HG03159 (cell line): ENCODE measurements at regions not wholly inside any gene's neighbourhood (a gene's known extent, or its start where the extent isn't known, plus 50 kb on each side); places are given as distances from the start of the nearest gene placed in this dataset.

Source experiments
- ATAC-seq: cut with Tn5 transposase; IDR thresholded peaks from one replicate; pipeline ENCODE4 v1.9.1; 2021; ENCODE audit warnings: mild to moderate bottlenecking, moderate library complexity; ENCODE audit not compliant: unreplicated experiment

GRCh38 chr5:173529861-173530260, 86.6 kb downstream of the BOD1 start:
- ATAC-seq, result no peak

- ATAC-seq, result no peak
Measured at GRCh38 chr5:173527671-173528070, 88.8 kb downstream of the BOD1 start.

GRCh38 chr5:173524136-173524535, 92.3 kb downstream of the BOD1 start:
- ATAC-seq, result no peak

GRCh38 chr5:173523388-173523787, 93.1 kb downstream of the BOD1 start:
- no peak for ATAC-seq

- no peak for ATAC-seq
Measured at GRCh38 chr5:173522518-173522917, 93.9 kb downstream of the BOD1 start.

GRCh38 chr5:173518856-173519255, 97.6 kb downstream of the BOD1 start:
- no peak for ATAC-seq

GRCh38 chr5:173517648-173518047, 98.8 kb downstream of the BOD1 start:
- ATAC-seq, result no peak

GRCh38 chr5:173515526-173515925, 100.9 kb downstream of the BOD1 start:
- no peak for ATAC-seq

GRCh38 chr5:173514661-173515060, 101.8 kb downstream of the BOD1 start:
- ATAC-seq, result no peak

- no peak for ATAC-seq
Measured at GRCh38 chr5:173513521-173513991, 102.9 kb downstream of the BOD1 start.

- no peak for ATAC-seq
Measured at GRCh38 chr5:173512637-173513435, 103.6 kb downstream of the BOD1 start.

GRCh38 chr5:173509060-173509459, 107.4 kb downstream of the BOD1 start:
- ATAC-seq, result no peak

- no peak for ATAC-seq
Measured at GRCh38 chr5:173507171-173507570, 109.3 kb downstream of the BOD1 start.

GRCh38 chr5:173505634-173506033, 110.8 kb downstream of the BOD1 start:
- no peak for ATAC-seq

GRCh38 chr5:173501922-173502321, 114.5 kb downstream of the BOD1 start:
- ATAC-seq, result no peak

GRCh38 chr5:173501271-173501670, 115.2 kb downstream of the BOD1 start:
- no peak for ATAC-seq

- no peak for ATAC-seq
Measured at GRCh38 chr5:173500213-173500560, 116.3 kb downstream of the BOD1 start.

- no peak for ATAC-seq
Measured at GRCh38 chr5:173499471-173500212, 116.8 kb downstream of the BOD1 start.

GRCh38 chr5:173498739-173499470, 117.5 kb downstream of the BOD1 start:
- no peak for ATAC-seq

- ATAC-seq, result no peak
Measured at GRCh38 chr5:173498286-173498685, 118.2 kb downstream of the BOD1 start.

GRCh38 chr5:173497685-173498084, 118.8 kb downstream of the BOD1 start:
- ATAC-seq, result no peak

- ATAC-seq, result no peak
Measured at GRCh38 chr5:173496883-173497255, 119.6 kb downstream of the BOD1 start.
